NCI-H146 (cell line): ENCODE measurements at regions not wholly inside any gene's neighbourhood (a gene's known extent, or its start where the extent isn't known, plus 50 kb on each side); places are given as distances from the start of the nearest gene placed in this dataset.

Experiments used
- DNase-seq: peaks from one replicate; lab custom pipeline; 2025; lab: John Stamatoyannopoulos, UW

DNA sequence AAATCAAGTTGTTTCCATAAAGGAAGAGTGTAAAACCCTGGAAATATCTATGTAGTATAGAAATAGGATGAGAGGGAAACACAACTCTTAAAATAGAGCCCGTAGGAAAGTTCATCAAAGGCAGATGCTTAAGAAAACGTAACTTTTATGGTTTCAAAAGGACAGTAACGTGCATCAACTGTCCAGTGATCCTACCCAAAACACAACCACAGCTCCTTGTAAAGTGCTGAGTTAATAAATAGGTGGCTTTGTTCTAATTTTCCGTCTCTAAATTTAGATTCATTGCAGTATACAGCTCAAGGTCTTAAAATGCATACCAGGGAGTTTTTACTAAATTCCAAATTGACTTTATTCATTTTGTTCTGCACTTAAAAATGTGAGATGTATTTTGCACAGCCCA, 282.1 kb upstream of the ID2 start:
- no peak for DNase-seq

DNA sequence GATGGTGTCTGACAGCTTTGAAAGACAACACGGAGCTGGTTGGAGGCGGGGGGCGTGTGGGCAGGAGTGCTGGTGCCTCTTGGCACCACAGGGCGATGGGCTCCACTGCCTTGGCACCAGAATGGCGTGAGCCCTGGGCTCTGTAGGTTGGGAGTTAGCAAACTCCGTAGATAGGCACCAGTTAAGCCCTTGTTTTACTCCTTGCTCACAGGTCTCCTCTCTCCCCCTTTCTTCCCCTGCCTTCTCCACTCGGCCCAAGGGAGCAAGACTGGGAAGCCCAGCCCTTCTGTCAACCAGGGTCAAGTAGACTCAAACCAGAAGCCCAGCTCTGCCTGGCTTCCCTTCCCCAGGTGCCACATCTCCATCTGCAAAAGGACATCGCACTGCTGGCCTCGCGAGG, 281.7 kb upstream of the ID2 start:
- no peak for DNase-seq

DNA sequence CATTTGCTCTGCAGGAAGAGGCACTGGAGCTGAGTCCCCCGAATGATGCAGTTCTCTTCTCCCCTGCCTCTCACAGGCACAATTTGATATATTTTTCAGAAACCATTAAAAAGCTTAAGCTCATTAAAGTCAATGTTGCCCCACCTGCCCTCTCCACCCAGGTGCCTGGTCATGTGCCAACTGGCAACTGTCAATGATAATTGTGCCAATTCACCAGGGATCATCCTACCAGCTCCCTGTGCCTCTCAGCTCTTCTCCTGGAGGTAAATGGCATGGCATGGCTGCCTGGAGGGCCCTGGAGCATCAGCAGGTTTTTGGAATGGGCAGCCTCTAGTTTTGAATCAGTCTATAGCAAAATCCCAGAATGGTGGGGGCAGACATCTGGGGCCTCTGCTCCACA, 279.6 kb upstream of the ID2 start:
- no peak for DNase-seq

DNA sequence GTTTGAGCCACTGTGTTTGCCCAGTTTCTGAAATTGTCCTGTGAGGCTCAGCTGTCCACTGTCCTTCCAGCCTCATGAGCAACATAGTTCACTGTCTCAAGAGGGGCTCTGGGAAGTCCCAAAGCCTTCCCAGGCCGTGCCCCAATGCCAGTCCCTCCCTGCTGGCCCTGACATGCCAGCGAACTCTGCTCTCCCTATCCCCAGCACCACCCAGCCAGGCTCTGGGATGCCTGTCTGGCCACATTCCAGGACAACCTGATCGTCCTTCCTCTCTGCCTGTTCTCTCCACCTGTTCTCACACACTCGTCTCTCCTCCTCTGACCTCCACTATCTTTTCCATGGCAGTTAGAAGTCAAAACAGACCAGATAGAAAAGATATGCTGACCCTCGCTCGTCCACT, 278.0 kb upstream of the ID2 start:
- DNase-seq, result no peak

DNA sequence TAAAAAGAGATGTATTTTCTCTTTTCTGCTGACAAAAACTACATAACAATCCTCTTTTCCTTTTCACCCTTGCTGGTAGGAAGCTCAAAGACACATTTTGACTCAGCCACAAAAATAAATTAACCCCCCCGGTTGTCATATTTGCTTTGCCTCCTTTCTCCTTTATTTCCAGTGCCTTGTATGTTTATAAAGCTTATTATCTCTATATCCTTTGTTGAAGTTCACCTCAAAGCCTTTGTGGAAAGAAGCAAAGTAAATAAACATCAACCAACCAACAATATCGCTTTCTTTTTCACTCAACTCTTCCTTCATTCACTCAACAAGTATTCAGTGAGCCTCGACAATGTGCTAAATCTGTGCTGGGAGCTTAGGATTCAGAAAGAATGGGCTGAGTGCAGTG, 276.5 kb upstream of the ID2 start:
- no peak for DNase-seq

DNA sequence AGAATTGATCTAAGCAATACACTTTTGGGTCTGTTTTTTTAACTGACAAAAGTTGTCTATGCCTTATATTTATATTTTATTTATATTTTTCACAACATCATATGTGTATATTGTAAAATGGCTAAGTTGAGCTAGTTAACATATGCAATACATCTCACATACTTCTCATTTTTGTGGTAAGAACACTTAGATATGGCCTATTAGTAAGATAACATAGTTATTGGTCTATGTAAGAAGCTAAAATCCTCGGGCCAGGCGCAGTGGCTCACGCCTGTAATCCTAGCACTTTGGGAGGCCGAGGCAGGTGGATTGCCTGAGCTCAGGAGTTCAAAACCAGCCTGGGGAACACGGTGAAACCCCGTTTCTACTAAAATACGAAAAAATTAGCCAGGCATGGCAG, 275.6 kb upstream of the ID2 start:
- DNase-seq, result no peak

DNA sequence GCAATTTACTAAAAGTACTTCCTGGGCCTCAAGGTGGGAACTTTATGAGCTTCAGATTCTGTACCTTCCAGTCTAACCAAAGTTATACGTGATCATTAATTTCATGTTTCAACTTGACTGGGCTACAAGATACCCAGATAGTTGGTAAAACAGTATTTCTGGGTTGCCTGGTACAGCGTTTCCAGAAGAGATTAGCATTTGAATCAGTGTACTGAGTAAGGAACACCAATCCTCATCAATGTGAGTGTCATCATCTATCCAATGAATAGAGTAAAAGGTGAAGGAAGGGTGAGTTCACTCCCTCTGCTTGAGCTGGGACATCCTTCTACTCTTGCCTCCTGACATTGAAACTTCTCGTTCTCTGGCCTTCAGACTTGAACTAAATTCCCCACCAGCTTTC, 274.5 kb upstream of the ID2 start:
- no peak for DNase-seq

DNA sequence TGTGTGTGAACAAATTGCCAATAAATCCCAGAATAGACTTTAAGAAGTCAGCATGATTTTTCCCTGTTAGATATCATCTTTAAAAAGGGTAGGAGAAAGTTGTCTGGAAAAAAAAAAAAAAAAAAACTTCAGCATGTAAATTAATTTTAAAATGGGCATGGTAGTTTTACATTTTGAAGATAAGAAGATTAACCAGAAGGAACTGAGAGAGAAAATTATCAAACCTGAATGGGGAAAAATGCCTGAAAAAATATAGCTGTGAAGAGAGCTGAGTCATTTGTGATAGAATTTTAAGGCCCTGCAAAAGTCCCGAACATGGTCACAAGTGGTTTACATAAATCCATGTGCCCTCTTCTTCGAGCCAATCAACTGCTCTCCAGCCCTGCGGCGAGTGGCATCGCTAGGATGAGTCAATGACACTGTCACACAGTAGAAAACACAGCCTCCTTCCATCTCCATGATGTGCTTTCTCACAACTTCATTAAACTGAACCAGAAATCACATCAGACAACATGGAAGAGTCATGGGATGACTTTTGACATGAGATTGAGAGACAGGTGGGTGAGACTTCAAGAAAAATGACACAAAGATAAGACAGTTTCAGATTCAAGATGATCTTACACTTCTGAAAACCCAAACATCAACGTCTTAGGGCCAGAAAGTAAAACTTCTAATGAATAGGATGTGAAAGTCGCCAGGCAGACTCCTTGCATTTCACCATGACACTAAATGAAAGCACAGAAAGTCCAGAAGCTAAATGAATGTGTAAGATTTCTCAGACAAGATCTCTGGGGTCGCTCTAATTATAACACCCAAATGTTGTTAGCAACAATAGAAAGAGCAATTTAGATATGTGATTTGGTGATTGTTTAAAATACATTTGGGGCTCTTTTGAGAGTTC, 273.0 kb upstream of the ID2 start:
- no peak for DNase-seq

DNA sequence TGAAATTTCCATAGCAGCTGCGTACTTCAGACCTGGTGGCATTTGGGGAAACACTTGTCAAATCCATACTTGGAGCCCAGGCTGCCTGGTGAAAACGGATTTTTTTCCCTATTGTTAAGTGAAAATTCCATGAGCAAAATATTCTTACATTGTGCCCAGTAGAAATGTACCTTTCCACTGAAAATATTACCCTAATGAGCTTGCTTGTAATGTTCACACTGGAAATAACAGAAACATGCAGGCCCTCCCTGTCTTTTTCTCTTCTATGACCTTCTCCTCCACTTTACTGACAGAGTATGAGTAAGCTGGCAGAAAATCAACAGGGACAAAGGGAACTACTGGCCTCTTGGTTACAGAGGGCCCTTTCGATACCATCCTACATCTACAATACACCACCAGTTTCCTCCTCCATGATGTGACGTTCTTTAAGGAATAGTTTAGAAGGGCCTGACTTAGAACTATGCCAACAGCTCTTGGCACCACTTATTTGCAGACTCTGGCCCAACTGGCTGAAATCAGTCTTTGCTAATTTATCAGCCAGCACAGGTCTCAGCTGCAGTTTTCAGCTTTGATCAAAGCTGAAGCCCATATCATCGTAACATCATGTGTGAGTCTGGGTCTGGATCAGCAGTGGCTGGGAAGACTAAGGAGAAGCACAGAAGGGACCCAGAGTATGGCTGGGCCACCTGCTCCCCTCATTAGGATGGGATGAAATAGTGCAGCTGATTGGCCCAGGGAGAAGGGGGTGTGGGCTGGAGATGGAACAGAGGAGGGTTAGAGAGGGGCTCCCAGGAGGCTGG, 272.2 kb upstream of the ID2 start:
- DNase-seq, result no peak

DNA sequence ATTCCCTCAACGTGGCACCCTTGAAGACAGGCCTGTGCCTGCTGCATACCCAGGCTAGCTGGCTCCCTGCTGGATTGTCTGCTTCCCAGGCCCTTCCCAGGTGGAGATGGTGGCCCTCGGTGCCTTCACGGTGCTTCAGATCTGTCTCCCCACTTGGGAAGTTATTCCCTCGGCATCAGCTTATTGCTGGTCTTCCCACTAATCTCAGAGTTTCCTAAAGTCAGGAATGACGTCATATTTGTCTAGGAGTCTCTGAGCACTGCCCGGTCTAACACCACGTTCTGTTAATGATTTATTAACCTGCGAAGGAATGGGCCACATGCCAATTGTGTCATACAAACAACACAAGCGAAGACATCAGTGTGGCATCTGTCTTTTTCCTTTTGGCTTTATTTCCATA, 269.8 kb upstream of the ID2 start:
- DNase-seq, result no peak

DNA sequence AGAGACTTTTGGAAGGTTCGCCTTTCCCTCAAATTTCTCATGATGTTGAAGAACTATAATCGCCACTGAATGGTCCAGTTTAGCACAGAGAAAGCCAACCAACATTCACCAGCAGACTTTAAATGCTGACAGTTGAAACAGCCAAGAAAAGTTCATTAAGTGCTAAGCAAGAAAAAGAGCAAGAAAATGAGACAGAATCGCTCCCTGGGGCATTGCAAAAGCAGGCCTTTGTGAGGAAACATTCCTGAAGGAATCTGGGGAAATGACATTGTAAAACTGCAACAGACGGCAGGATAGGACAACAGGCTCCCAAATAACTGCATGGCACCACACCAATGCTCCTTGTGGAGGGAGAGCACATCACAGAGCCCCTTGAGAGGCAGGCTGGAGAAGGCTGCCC, 269.3 kb upstream of the ID2 start:
- no peak for DNase-seq

DNA sequence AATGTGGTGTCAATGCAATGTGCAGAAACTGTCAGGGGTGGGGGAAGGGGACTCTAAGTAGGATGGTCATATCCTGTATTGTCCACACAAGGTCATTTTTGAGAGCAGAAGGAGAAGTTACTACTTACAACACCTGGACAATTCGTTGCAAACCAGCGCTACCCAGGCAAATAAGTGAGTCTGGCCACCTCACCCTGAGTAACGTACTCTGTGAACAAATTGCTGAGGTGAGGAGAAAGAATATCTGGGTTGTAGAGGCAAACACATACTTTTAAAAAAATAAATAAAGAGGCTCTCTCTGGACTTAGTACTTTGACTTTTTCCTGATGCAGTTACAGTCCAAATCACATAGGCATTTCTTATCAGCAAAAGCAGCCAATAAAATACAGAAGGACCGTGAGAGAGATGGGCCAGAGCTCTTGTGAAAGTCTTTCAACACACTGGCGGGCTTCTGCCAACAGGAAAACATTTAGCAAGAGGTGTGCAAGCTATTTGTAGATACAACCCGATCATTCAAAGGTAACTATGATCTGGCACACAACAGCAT, 268.2 kb upstream of the ID2 start:
- DNase-seq, result no peak

DNA sequence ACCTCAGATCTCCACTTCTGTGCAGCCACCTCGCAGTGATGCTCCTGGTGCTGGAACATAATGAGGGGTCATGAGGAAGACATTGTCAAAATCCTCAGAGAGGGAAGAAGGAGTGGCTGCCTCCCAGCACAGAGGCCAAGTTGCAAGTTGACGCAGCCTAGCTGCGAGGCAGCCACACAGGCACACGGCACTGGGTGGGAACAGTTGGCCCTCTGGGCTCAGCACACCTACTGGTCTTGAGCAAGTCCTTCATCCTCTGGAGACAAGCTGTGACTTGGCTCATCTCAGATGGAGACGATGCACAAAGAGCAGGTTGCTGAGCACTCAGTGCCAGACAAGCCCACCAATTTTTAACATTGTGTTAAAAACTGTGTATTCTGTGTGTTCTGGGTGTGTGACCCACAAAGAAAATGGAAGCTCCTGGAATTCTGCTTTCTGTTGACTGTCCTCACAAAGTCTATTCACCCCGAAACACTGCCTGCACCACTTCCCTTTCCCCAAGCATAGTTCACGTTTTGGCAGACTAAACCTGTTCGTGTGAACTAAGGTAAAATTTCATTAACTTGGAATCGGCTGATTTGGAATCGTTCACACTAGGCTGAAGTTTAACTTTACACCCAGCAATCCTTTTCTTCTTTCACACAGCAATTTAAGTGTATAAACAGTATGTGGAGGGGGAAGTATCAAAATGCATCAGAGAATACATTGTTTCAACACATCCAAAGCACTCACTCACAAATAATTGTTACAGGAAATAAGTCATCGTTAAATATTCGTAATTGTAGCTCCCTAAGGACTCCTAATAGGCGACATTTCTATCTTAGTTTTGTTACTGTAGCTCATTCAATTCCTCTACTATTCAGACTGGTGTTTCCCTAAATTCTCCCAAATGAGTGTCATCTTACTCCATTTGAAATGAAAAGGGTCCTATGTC, 266.6 kb upstream of the ID2 start:
- no peak for DNase-seq

DNA sequence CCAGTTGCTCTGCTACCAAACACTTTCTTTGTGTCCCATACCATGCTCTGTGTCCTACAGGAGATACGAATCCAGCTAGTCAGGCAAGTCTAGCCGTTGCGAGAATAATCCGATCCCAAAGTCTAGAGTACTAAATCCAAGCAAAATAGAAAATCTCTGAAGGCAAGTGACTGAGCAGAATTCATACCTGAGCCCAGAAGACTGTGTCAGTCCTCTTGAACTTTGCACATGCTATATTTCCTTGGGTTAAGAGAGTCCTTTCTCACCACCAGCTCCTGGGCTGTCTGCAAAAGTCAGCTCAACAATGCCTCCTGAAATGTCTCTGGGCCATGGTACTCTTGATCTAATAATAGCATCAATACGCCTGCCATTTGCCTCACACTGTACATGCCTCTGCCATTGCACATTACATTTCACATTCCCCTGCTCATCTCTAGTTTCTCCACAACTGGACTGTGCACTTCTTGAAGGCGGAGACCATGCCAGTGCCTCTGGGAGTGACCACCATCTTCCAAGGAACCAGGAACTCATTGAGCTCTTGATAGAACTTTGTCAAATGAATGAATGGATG, 265.8 kb upstream of the ID2 start:
- no peak for DNase-seq

DNA sequence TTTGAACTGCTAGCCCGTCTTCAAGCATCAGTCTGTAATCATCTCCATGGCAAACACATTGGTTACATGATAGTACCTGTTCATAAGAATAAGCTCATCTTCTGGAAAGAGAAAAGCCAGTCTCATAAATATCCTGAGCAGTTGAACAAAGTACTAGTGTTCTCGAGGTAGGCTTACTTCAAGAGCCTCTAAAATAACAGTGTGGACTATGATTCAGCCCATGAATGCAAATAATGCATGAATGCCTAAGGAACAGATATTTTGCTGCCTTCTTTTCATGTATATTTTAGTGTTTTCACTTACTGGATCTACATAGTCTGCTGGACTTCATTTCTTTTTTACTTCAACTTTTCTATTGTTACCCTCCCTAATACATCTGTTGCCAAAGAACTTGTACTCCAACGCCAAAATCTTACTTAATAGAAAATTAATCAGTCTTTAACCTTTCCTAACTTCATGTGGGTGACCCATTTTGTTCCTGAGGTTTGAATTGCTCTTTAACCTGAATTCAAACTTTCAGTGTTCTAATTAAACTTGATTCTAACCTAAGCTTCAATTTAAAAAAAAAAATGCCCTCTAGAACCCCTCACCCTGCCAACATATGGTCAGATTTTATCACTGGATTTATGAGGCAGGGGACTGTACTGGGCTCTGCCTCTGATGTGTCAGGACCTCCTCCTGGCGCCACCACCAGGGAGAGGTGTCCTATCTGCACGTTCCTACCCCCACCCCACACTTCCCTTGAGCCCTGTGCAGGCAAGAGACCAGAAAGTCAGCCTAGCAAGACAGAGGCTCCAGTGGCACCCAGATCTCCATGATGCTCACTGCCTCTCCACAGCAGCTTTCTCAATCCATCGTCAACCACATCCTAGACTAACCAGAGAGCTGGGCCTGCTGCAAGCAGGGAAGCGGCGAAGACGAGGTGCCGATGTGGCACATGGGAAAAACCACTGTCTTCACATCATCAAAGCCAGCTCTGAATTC, 264.7 kb upstream of the ID2 start:
- no peak for DNase-seq

DNA sequence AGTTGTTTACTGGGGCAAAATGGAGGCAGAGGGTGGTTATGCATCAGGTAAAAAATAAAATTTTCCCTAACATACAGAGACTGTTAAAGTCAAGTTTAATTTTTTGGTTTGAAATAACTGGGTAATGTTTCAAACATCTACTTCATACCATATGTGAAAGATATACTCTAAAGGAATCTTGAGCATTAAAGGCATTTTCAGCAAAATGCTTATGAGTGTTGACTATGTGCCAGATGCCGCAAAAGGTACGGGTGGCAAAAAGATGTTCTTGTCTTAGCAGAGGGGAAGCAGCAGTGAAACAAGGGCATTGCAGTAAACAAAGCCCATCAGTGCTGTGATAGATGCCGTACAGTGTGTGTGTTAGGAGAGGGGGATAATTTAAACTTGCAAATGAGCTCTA, 263.1 kb upstream of the ID2 start:
- DNase-seq, result no peak

DNA sequence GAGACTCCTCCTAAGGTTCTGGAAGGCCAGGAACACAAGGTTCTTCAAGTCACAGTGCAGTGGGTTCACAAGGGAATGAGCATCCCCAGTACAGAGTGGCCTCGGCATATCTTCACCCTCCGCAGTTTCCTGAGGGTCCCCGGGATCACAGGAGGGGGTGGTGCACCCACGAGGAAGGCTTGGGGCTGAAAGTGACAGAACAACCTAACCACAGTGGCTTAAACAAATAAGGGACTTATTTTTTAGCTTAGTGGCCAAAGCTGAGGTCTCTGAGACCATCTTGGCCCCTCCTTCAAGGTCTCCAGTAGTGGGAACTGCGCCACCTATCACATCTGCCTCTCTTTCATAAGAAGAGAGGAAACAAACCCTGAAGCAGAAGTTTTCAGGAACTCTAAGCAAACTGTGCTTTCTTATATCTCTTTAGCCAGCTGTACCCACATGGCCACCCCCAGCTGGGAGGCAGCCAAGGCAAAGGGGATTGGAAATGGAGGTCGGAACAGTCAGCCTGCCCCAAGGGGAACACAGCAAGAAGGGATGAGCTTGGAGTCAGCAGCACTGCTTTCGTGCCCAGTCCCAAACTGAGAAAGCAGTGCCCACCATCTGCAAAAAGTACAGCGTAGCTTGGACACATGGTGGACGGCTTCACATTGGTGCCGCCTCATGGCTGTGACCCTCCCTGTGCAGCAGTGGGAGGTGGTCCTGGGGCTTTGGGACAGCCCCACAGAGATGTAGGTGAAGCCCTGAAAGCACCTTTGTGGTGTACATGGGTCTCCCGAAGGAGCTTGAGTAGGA, 260.0 kb upstream of the ID2 start:
- DNase-seq, result no peak

DNA sequence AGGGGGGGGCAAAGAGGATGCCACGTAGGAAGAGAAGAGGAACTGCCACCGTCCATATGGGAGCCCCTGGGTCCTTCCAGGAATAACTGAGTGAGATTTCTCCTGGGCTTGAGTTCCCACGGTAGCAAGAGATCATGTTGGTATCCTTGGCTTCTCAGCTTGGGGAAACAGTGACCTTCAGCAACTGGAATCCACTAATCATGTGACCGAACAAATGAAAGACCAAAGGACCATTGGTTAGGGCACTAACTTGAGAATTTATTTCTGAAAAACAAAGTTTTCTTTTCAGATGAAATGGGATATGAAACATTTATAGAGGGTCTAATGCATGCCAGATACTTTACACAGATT, 259.4 kb upstream of the ID2 start:
- no peak for DNase-seq

DNA sequence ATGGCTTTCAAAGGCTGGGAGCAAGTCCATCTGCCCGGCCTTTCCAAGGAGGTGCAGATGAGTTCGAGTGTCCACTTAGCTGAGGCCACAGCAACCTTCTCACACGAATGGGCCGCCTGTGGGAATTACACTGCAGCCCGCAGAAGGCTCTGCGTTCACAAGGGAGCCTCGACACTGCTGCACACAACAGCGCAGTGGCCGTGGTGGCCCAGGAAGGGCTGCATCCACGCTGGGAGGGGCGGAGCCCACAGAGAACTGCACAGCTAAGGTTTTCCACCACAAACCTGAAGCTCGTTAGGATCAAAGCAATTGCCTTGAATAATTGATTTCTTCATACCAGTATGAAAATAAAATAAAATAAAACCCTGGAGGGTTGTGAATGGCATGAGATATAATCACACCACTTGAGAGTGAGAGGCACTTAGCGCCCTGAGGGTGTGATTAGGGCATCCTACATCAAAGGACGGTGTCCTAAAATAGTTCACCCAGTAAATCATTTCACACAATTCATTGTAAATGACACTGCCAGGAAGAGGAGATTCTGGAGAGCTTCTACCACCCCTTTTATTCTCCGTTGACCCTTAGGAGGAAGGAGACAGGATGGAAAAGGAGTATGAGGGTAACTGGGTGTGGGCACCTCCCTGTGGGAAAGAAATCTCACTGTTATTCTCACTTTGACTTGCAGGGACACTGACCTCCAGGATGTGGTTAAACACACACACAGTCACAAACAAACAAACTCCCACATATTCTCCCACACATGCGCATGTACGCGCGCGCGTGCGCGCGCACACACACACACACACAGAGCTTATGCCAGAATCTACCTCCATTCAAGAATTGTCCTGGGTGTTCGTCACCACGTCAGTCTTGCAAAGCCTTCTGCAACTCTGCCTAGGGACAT, 256.6 kb upstream of the ID2 start:
- DNase-seq, result peak; percentile 38
